ENCODE measurements at regions not wholly inside any gene's neighbourhood (a gene's known extent, or its start where the extent isn't known, plus 50 kb on each side); places are given as distances from the start of the nearest gene placed in this dataset.

- Histone ChIP-seq H3K4me1 (replicated peaks; ENCODE audit: insufficient read depth) (no peaks in the 10 kb centered on the region), H3K27me3 (ENCODE audit: insufficient read depth, low read depth) (peaks cover 15% of the 10 kb centered on the region; the same call in 1 of the 2 replicates), H4K20me1 (ENCODE audit: insufficient read depth) (no peaks in the 10 kb centered on the region), H3F3A (ENCODE audit: insufficient read depth, low read depth) (no peaks in the 10 kb centered on the region), H3K36me3 (ENCODE audit: low read depth) (no peaks in the 10 kb centered on the region), H3K27ac (no peak overlapping the region), H3K9me2 (ENCODE audit: insufficient read depth) (no peaks in the 10 kb centered on the region), H3K9me3 (ENCODE audit: insufficient read depth, low read depth) (no peaks in the 10 kb centered on the region), H3K4me2 (no peak overlapping the region), H3K4me3 (no peak overlapping the region), H3K79me2 (ENCODE audit: low read depth) (no peaks in the 10 kb centered on the region), H2AFZ (no peak overlapping the region)
- BruUV-seq (replicated peaks) = no TSS peak
- CTCF ChIA-PET = no interaction called here
- TF ChIP-seq EZH2 (IDR thresholded peaks at IDR 0.05; ENCODE audit: low read depth) = no peak
- TF ChIP-seq, protein P1, sequence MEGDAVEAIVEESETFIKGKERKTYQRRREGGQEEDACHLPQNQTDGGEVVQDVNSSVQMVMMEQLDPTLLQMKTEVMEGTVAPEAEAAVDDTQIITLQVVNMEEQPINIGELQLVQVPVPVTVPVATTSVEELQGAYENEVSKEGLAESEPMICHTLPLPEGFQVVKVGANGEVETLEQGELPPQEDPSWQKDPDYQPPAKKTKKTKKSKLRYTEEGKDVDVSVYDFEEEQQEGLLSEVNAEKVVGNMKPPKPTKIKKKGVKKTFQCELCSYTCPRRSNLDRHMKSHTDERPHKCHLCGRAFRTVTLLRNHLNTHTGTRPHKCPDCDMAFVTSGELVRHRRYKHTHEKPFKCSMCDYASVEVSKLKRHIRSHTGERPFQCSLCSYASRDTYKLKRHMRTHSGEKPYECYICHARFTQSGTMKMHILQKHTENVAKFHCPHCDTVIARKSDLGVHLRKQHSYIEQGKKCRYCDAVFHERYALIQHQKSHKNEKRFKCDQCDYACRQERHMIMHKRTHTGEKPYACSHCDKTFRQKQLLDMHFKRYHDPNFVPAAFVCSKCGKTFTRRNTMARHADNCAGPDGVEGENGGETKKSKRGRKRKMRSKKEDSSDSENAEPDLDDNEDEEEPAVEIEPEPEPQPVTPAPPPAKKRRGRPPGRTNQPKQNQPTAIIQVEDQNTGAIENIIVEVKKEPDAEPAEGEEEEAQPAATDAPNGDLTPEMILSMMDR (conservative IDR thresholded peaks at IDR 0.05) = no peak
- intact Hi-C loops (cut with micrococcal nuclease; ENCODE audit: unreplicated experiment) = no loop called here
- no peak for DNase-seq
- POLR2A ChIA-PET (ENCODE audit: unreplicated experiment) = no interaction called here
These were observed 108.2 kb upstream of the FAM13C start for GRCh38 chr10:59470570-59470969.

DNA sequence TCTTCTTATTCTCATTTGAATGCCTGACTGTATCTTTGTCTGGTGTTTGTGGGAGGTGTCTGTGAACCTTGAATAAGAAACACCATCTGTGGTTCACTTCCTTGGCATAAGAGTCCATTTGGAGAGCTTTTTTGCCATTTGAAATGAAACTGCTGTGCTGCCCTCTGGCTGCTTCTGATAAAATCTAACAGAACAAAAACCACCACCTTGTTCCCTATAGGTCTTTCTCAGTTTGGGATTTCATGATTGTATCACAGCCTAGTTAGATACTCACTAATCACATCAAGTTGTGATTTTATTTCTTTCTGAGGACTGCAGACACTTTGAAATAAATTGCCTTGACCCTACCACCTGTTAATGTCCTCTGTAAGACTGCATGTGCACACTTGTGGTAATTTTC is 102.7 kb upstream of the FAM13C start:
- Histone ChIP-seq H3K27me3 (ENCODE audit: insufficient read depth, low read depth) (peaks cover 5% of the 10 kb centered on the region; the same call in 1 of the 2 replicates), H3F3A (ENCODE audit: insufficient read depth, low read depth) (no peaks in the 10 kb centered on the region), H3K79me2 (ENCODE audit: low read depth) (no peaks in the 10 kb centered on the region), H3K4me2 (no peak overlapping the region), H2AFZ (no peak overlapping the region), H3K9me3 (ENCODE audit: insufficient read depth, low read depth) (no peaks in the 10 kb centered on the region), H3K36me3 (ENCODE audit: low read depth) (no peaks in the 10 kb centered on the region), H3K27ac (no peak overlapping the region), H3K9me2 (ENCODE audit: insufficient read depth) (no peaks in the 10 kb centered on the region), H3K4me3 (no peak overlapping the region), H4K20me1 (ENCODE audit: insufficient read depth) (no peaks in the 10 kb centered on the region), H3K4me1 (replicated peaks; ENCODE audit: insufficient read depth) (no peaks in the 10 kb centered on the region)
- ChIA-PET CTCF (no interaction called here), POLR2A (ENCODE audit: unreplicated experiment) (no interaction called here)
- intact Hi-C loops (cut with micrococcal nuclease; ENCODE audit: unreplicated experiment) = no loop called here
- no peak for DNase-seq
- TF ChIP-seq, protein P1 (conservative IDR thresholded peaks at IDR 0.05) = 0 out of 2 replicates have a peak, but pooled peaks have one; percentile 20
- no peak for TF ChIP-seq EZH2 (IDR thresholded peaks at IDR 0.05; ENCODE audit: low read depth)
- BruUV-seq (replicated peaks) = no TSS peak

GRCh38 chr10:59464483-59464882 is 102.1 kb upstream of the FAM13C start:
- H3K27me3 ChIP-seq (ENCODE audit: insufficient read depth, low read depth) = no peaks in the 10 kb centered on the region

More at GRCh38 chr10:59464483-59464882, 102.1 kb upstream of the FAM13C start:
- Histone ChIP-seq H3K36me3 (ENCODE audit: low read depth) (no peaks in the 10 kb centered on the region), H3K9me2 (ENCODE audit: insufficient read depth) (no peaks in the 10 kb centered on the region), H2AFZ (no peak overlapping the region), H3K4me1 (replicated peaks; ENCODE audit: insufficient read depth) (no peaks in the 10 kb centered on the region), H3K79me2 (ENCODE audit: low read depth) (no peaks in the 10 kb centered on the region), H3K27ac (no peak overlapping the region), H3K9me3 (ENCODE audit: insufficient read depth, low read depth) (no peaks in the 10 kb centered on the region), H3K4me2 (no peak overlapping the region), H3K4me3 (no peak overlapping the region), H4K20me1 (ENCODE audit: insufficient read depth) (no peaks in the 10 kb centered on the region), H3F3A (ENCODE audit: insufficient read depth, low read depth) (no peaks in the 10 kb centered on the region)
- BruUV-seq (replicated peaks) = no TSS peak
- ChIA-PET CTCF (no interaction called here), POLR2A (ENCODE audit: unreplicated experiment) (no interaction called here)
- TF ChIP-seq, protein P1 (conservative IDR thresholded peaks at IDR 0.05) = no peak
- no peak for TF ChIP-seq EZH2 (IDR thresholded peaks at IDR 0.05; ENCODE audit: low read depth)
- no peak for DNase-seq
- intact Hi-C loops (cut with micrococcal nuclease; ENCODE audit: unreplicated experiment) = no loop called here
